NCI-H345 treated with DMSO at 0.1 percent for 48 hours (cell line): ENCODE measurements at regions not wholly inside any gene's neighbourhood (a gene's known extent, or its start where the extent isn't known, plus 50 kb on each side); places are given as distances from the start of the nearest gene placed in this dataset.

Experiments
- DNase-seq: peaks from one replicate; lab custom pipeline; 2025; ENCODE audit not compliant: unreplicated experiment; lab: John Stamatoyannopoulos, UW

DNA sequence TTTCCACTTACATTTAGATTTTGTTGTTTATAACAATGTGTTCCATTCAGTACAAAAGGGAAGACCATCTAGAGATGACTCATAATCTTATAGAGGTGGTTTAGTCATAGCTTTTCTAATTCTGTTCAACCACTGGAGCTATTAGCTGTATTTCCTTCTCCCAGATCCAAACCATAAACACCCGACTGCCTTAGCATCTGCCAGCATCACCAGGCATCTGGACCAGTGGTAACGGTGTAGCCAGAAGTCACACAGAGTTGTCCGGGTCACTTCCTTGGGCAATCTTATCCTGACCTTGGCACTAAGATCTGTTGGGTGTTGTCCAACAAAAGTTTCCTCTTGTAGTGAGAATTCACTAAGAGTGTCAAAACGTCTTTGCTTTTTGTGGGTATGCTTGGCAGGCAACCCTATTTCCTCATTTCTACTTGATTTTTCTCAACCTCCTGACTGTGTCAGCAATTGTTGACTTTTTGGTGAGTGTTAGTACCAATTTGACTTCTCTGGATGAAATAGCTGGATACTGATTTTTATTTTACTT is 372.1 kb upstream of the B3GALT2 start:
- no peak for DNase-seq

DNA sequence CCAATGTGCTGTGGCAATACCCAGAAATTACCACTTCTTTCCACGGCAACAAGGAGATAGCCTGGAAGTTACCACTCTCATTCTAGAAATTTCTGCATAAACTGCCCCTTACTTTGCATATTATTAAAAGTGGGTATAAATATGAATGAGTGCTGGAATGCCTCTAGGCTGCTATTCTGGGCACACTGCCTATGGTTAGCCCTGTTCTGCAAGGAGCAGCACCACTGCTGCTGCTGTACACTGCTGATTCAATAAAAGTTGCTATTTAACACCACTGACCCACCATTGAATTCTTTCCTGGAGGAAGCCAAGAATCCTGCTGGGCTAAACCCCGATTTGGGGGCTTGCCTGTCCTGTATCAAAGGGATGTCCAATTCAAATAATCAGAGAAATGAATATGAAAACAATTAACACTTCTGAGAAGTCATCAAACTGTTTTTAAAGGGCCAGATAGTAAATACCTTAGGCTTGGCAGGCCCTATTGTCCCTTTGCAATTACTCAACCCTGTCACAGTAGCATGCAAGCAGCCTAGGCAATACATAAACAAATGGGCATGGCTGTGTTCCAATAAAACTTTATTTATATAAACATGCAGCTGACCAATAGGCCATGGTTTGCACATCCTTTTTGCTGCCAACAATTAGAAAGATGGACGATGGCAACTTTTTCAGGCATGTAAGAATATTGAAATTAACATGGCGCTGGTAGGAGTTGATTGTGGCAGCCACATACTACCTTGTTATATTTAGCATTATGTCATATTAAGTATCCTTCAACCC is 369.4 kb upstream of the B3GALT2 start:
- DNase-seq = no peak

- no peak for DNase-seq
These were observed 367.2 kb upstream of the B3GALT2 start for GRCh38 chr1:193553564-193553963.

GRCh38 chr1:193552274-193552673 is 365.9 kb upstream of the B3GALT2 start:
- DNase-seq = no peak

DNA sequence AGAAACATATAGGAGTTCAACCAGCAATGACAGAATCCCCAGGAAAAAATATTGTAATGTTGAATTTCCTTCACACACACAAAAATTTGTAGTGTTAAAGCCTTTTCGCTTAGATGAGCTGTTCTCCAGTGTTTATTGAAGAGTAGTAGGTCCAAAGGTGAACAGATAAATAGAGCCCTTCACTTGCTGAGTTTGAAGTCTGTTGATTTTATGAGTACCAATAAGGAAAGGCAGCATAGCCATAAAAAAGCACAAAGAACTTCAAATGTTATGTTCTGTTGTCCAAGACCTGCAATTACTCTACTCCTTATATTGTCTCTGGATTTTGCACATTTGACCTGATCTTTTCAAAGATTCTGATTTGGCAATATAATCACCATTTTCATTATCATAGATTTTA is 362.7 kb upstream of the B3GALT2 start:
- no peak for DNase-seq

DNA sequence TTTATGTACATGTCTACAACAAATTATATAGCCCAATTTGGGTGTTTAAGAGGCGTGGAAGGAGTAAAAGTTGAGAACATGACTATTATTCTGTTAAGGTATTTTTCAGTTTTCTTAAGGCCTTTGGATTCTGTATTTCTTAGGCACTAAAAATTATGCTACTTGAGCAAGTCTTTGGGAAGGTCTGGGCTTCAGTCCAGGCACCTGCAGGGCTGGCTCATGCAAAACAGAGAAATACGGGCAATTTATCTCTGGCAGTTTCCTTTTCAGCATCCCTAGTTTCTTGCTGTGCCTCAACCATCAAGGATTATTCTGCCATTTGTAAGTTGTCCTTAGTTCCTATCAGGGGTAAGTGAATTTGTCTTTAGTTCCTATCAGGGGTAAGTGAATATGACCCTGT is 358.8 kb upstream of the B3GALT2 start:
- DNase-seq = no peak

DNA sequence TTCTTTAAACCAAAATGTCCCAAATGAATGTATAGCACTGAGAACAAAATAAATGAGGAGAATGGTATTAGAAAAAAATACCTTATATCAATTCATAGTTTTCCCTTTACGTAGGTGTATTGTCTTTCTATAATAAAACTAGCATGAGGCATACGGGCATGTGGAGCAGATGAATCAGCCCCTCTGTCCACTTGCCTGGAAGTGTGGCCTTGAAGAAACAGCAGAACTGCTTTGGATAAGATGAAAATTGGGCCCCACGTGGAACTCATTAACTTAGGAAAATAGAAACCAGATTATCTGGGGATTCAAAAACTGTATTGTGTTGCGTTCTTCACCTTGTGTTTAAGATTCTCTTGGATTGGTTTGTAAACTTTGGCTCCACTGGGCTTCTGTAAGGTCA is 356.8 kb upstream of the B3GALT2 start:
- DNase-seq = no peak

DNA sequence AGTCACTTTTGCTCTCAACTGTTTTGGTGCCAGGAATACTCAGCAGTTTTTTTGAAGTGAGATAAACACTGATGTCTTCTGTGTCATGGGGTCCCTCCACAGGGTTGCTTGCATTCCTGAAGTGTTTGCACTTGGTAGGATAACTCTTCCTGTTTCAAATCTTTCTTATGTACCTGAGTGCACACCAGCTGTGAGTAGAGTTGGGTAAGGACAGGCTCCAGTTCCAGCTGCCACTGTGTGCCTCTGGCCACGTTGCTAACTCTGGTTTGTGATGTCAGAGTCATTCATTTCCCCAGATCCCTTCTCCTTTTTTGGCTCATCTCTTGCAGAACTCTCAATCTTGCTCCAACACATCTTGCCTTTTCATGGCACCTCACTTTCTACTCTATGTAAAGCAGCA is 356.3 kb upstream of the B3GALT2 start:
- no peak for DNase-seq

DNA sequence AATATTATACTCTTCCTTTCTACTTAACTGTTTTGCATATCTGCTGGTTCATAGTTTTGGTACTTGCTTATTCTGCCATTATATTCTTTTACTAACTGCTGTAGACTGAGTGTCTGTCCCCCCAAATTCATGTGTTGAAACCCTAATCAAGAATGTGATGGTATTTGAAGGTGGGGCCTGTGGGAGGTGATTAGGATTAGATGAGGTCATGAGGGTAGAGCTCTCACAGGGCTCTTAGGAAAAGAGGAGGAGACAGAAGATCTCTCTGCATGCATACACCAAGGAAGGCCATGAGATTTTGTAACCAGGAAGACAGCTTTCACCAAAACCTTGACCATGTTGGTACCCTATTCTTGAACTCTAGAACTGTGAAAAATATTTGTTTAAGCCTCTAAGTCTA is 354.1 kb upstream of the B3GALT2 start:
- DNase-seq = no peak

DNA sequence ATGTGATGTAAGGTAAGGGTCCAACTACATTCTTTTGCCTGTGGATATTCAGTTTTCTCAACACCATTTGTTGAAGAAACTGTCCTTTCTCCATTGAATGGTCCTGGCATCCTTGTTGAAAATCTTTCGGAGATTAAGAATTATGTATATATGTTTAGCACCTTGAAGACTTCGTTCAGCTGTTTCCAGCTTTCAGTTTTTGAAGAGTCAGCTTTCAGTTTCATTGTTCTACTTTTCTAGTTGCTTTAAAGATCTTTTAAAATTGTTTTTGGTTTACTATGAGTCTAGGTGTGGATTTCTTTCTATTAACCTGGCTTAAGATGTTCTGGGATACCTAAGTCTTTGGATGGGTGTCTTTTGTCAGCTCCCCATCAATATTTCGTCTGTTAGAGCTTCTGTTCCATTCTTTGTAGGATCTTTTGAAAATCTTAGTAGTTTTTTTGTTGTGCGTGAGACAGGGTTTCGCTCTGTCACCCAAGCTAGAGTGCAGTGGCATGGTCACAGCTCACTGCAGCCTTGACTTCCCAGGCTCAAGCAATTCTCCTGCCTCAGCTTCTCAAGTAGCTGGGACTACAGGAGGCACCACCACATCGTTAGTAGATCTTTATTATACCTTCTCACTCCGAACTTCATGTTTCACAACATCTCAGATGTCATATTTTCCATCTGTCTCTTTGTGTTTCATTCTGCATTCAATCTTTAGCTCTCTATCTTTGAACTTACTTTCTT is 353.5 kb upstream of the B3GALT2 start:
- no peak for DNase-seq

DNA sequence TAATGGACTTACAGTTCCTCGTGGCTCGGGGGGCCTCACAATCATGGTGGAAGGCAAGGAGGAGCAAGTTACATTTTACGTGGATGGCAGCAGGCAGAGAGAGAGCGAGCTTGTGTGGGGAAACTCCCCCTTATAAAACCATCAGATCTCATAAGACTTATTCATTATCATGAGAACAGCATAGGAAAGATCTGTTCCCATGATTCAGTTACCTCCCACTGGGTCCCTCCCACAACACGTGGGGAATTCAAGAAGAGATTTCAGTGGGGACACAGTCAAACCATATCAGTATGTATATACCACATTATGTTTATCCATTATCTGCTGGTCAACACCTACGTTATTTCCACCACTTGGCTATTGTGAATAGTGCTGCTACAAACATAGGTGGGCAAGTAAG is 352.3 kb upstream of the B3GALT2 start:
- DNase-seq = no peak

- DNase-seq = no peak
These were observed 351.6 kb upstream of the B3GALT2 start for GRCh38 chr1:193538003-193538354.

DNA sequence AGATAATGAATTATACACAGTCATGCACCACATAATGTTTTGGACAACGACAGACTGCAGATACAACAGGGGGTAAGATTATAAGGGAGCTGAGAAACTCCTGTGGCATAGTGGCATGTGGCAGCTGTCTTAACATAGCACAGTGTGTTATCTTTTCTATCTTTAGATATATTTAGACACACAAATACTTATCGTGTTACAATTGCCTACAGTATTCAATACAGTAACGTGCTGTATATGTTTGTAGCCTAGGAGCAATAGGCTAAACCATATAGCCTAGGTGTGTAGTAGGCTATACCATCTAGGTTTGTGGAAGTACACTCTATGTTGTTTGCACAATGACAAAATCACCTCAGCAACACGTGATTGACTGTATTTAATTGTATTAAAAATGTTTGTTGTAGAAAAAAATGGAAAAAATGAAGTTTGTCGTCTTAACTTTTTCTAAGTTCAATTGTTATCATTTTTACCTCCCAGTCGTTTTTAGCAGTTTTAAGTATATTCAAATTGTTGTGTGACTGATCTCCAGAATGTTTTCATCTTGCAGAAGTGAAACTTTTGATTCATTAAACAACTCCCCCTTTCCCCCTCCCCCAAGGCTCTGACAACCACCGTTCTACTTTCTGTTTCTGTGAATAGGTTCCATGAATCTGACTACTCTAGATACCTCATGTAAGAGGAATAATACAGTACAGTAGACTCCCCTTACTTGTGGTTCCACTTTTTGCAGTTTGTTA is 351.0 kb upstream of the B3GALT2 start:
- DNase-seq = no peak

DNA sequence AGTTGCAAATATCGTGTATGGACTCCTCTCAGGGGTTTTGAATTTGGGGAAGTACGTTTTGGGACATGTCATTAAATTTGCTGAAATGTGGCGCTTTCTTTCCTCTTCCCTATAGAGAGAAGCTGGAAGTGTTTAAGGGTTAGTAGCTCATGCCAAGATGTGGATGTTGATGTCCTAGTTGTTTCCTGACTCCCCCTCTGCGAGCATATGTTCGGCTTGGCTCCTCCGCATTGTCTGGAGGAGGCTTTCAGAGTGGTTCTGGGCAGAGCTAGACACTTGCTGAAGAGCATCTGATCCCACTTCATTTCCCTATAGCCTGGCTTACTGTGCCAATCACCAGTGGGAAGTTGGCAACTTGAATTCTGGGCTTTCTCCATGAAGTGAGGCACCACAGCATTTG is 347.4 kb upstream of the B3GALT2 start:
- no peak for DNase-seq

DNA sequence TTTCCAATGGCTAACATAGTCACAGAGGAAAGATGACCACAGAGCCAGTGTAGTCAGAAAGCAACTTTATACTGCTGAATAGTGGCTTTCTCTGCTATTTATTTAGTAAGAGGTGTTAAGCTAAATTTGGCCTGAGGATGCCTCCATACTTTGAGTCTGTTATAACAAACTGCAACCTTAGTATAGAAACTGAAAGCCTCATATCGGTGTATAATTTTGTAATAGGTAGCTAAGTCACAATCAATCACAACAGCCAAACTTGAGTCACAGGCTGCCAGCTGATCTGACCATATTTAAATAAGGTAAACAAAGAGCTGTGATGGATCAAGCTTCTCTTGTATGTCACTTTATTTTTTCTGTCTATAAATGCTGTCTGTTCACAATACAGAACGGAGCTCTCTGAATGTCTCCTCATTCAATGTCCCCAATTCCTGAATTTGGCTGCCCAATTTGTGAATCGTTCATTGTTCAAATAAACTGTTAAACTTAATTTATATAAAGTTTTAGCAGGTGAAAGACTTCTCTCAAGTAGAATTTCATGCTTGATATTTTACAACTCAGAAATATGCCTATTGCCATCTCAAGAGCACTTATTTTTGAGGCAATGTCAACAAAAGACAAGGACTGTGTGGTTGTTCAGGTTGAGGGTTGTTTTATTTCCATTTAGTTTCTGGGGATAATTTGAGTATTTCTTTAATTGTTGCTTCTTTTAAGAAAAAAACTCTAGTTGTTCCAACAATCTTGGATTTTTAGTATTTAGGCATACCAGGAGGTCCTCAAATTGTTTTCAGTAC is 339.7 kb upstream of the B3GALT2 start:
- DNase-seq = no peak

DNA sequence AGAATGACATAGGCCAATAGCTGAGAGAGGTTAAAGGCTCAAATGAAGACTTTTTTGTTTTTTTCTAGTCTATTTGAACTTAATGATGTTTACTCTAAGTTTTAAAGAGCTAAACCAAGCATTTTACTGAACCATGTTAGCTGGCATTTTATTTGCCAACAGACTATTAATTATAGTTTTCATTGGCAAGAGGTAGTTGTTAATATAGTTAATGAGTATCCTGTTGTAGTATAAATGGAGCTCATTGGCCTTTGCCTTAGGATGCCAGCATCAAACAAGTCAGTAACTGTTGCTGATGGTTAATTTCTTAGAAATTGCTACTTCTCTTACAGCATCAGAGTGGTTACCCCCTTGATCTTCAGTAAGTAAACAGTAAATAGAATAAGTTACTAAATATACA is 339.0 kb upstream of the B3GALT2 start:
- DNase-seq = no peak

DNA sequence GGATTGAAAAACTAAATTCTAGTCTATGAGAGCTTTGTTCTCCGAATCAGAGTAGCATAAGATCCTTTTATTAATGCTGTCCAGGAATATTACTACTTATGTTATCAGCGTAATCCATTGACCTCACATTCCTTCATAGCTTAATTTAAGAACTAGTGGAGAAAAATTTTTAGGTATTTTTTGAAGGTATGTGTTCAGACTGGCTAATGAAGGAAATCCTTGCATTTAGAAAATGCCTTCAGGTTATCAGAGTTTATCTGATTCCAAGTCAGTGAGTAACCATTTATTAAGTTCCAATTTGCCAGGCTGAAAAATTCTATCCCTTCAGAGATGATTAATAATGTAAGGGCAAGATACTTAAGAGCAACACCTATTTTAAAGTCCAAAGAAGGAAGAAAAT is 338.2 kb upstream of the B3GALT2 start:
- DNase-seq = no peak

DNA sequence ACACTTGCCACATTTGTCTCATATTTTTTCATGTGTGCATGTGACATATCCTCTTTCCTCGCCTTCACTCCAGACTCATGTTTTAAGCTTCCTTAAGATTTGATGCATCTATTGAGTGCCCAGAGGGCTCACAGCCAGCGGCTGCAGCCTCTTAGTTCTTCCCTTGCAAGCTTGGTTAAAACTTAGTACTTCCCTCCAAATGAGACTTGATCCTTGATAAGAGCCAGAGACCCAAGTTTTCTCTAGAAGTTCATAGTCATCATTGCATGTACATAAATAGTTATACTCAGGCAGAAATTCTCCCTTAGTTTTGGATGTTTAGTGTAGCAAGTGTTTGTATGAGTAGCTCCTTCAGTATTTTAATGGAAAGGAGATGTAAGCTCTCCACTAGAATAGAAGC is 337.6 kb upstream of the B3GALT2 start:
- DNase-seq = no peak

DNA sequence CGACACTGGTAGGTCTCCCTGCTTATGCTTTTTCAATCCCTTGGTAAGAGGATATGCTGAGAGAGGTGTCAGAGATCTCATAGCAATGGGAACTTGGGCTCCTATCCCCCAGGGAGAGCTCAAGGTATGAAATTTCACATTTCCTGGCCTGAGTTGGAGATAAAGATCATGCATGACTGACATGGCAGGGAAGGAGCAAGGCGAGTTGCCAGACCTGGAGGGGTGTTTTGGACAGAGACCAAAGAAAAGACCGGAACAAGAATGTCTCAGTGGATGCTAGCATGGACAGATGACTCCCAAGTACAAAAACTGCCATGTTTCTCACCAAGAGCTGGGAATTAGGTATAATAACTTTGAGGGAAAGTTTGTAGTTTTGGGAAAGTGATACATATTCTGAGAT is 334.1 kb upstream of the B3GALT2 start:
- DNase-seq = no peak

DNA sequence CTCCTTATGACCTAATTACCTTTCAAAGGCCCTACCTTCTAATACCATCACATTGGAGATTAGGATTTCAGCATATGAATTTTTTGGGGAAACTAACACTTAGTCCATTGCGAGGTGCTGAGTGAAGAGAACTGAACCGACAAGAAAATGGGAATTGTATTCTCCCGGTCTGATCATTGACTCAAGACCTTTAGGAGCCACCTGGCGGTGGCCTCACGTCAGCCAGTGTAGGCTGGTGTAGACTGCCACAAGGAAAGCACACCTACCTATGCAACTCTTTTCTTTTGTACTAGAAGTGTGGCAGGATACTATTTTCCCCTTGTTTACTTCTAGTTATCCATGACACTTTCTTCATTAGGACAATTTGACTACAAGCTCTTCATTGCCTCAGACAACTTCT is 333.5 kb upstream of the B3GALT2 start:
- no peak for DNase-seq

GRCh38 chr1:193516755-193517388 is 330.5 kb upstream of the B3GALT2 start:
- no peak for DNase-seq
